Suprapubic skin (tissue), 4 donors: ENCODE measurements at regions not wholly inside any gene's neighbourhood (a gene's known extent, or its start where the extent isn't known, plus 50 kb on each side); places are given as distances from the start of the nearest gene placed in this dataset.

Source experiments
- DNase-seq, 2 donors: peaks; one replicate each; pipeline ENCODE4 v3.0.0-alpha.2; 2019; ENCODE audit warnings: low spot score in 2 of 2
- H3K27ac ChIP-seq: fragments of 200-600 bp; sonication (generic); one replicate; pipeline ENCODE4 v1.5.1; 2019
- H3K27me3 ChIP-seq: fragments of 200-600 bp; sonication (generic); one replicate; pipeline ENCODE4 v1.5.1; 2019
- H3K36me3 ChIP-seq: fragments of 200-600 bp; sonication (generic); one replicate; pipeline ENCODE4 v1.5.1; 2019
- H3K4me1 ChIP-seq: fragments of 200-600 bp; sonication (generic); one replicate; pipeline ENCODE4 v1.5.1; 2019
- H3K4me3 ChIP-seq: fragments of 200-600 bp; sonication (generic); one replicate; pipeline ENCODE4 v1.5.1; 2019; ENCODE audit warnings: mild to moderate bottlenecking
- H3K9me3 ChIP-seq: fragments of 200-600 bp; sonication (generic); one replicate; pipeline ENCODE4 v1.5.1; 2019
- EP300 ChIP-seq: sonication (generic); formaldehyde crosslinking; IDR thresholded peaks from one replicate; pipeline ENCODE4 v1.6.1; 2017; ENCODE audit warnings: antibody characterized with exemption
- POLR2A ChIP-seq, 2 donors: fragments of 450-650 bp; IDR thresholded peaks; one replicate each; pipeline ENCODE4 v1.6.1; 2017; ENCODE audit warnings: antibody characterized with exemption in 2 of 2, mild to moderate bottlenecking in 2 of 2, moderate library complexity in 2 of 2
- POLR2AphosphoS5 ChIP-seq, 3 donors: sonication (generic); formaldehyde crosslinking; IDR thresholded peaks; one replicate each; pipeline ENCODE4 v1.6.1; 2017; ENCODE audit warnings: antibody characterized with exemption in 3 of 3
- WGBS: methylation state at CpG from one replicate; pipeline ENCODE4 v1.1.5; 2018; 5-methylcytosine and 5-hydroxymethylcytosine counted together
- TF ChIP-seq, protein P1 (sequence below), 2 donors: fragments of 200-600 bp in 1 of 2; fragments of 450-650 bp in 1 of 2; sonication (generic) in 1 of 2; IDR thresholded peaks; one replicate each; pipeline ENCODE4 v1.5.1; 2016 to 2019; ENCODE audit warnings: antibody characterized with exemption in 2 of 2, mild to moderate bottlenecking in 1 of 2, moderate library complexity in 1 of 2

GRCh38 chr6:92930171-92930570, 489.2 kb downstream of the EPHA7 start:
- WGBS: 79% methylated on average over 5 of the region's 5 CpGs
- Histone ChIP-seq H3K36me3 (no peaks in the 10 kb centered on the region), H3K27me3 (no peaks in the 10 kb centered on the region), H3K4me1 (no peaks in the 10 kb centered on the region), H3K9me3 (no peaks in the 10 kb centered on the region), H3K27ac (no peak overlapping the region), H3K4me3 (no peak overlapping the region)
- no peak for DNase-seq
- no peak for TF ChIP-seq EP300
- TF ChIP-seq, protein P1, sequence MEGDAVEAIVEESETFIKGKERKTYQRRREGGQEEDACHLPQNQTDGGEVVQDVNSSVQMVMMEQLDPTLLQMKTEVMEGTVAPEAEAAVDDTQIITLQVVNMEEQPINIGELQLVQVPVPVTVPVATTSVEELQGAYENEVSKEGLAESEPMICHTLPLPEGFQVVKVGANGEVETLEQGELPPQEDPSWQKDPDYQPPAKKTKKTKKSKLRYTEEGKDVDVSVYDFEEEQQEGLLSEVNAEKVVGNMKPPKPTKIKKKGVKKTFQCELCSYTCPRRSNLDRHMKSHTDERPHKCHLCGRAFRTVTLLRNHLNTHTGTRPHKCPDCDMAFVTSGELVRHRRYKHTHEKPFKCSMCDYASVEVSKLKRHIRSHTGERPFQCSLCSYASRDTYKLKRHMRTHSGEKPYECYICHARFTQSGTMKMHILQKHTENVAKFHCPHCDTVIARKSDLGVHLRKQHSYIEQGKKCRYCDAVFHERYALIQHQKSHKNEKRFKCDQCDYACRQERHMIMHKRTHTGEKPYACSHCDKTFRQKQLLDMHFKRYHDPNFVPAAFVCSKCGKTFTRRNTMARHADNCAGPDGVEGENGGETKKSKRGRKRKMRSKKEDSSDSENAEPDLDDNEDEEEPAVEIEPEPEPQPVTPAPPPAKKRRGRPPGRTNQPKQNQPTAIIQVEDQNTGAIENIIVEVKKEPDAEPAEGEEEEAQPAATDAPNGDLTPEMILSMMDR (IDR thresholded peaks at IDR 0.05): no peak
- no peak for TF ChIP-seq POLR2A (IDR thresholded peaks at IDR 0.05)
- no peak for TF ChIP-seq POLR2AphosphoS5 (IDR thresholded peaks at IDR 0.05)

- WGBS: 59% methylated on average over 4 of the region's 5 CpGs
- H3K36me3 ChIP-seq: no peaks in the 10 kb centered on the region
- TF ChIP-seq POLR2A (IDR thresholded peaks at IDR 0.05): no peak
- TF ChIP-seq POLR2AphosphoS5 (IDR thresholded peaks at IDR 0.05): no peak
- TF ChIP-seq EP300: no peak
- TF ChIP-seq, protein P1 (IDR thresholded peaks at IDR 0.05): no peak
These were observed 497.0 kb downstream of the EPHA7 start for GRCh38 chr6:92922216-92922806.

DNA sequence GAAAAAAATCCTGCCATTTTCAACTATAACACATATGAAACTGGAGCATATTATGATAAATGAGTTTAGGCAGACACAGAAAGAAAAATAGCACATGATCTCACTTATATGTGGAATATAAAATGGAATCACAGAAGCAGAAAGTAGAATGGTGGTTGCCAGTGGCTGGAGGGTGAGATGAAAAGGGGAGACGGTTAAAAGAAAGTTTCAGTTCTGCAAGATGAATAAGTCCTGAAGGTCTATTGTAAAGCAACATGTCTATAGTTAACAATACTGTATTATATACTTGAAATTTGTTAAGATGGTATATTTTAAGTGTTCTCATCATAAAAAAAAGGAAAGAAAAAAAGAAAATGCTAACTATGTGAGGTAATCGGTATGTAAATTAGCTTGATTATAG, 503.9 kb downstream of the EPHA7 start:
- H3K27me3 ChIP-seq: no peaks in the 10 kb centered on the region
- no peak for TF ChIP-seq POLR2AphosphoS5 (IDR thresholded peaks at IDR 0.05)
- TF ChIP-seq, protein P1 (IDR thresholded peaks at IDR 0.05): no peak
- no peak for TF ChIP-seq EP300
- TF ChIP-seq POLR2A (IDR thresholded peaks at IDR 0.05): no peak
- H3K4me3 ChIP-seq: no peak overlapping the region
- H3K9me3 ChIP-seq: peaks cover 3% of the 10 kb centered on the region
- H3K36me3 ChIP-seq: no peaks in the 10 kb centered on the region
- no peak overlapping the region for H3K27ac ChIP-seq
- no peak for DNase-seq
- H3K4me1 ChIP-seq: no peaks in the 10 kb centered on the region
- 91% methylated on average over 2 of the region's 2 CpGs for WGBS

More at GRCh38 chr6:92922216-92922806, 497.0 kb downstream of the EPHA7 start:
- Histone ChIP-seq H3K27ac (no peak overlapping the region), H3K27me3 (no peaks in the 10 kb centered on the region), H3K4me3 (no peak overlapping the region), H3K9me3 (no peaks in the 10 kb centered on the region), H3K4me1 (no peaks in the 10 kb centered on the region)
- DNase-seq: no peak

- no peak overlapping the region for H3K4me3 ChIP-seq
- H3K9me3 ChIP-seq: peaks cover 3% of the 10 kb centered on the region
- WGBS: 95% methylated on average over 1 of the region's 1 CpG
- no peak overlapping the region for H3K27ac ChIP-seq
- no peaks in the 10 kb centered on the region for H3K27me3 ChIP-seq
- H3K4me1 ChIP-seq: no peaks in the 10 kb centered on the region
- no peaks in the 10 kb centered on the region for H3K36me3 ChIP-seq
- TF ChIP-seq, protein P1 (IDR thresholded peaks at IDR 0.05): no peak
- TF ChIP-seq POLR2AphosphoS5 (IDR thresholded peaks at IDR 0.05) (no peak), EP300 (no peak)
- no peak for DNase-seq
These were observed 508.1 kb downstream of the EPHA7 start for GRCh38 chr6:92911301-92911700.

DNA sequence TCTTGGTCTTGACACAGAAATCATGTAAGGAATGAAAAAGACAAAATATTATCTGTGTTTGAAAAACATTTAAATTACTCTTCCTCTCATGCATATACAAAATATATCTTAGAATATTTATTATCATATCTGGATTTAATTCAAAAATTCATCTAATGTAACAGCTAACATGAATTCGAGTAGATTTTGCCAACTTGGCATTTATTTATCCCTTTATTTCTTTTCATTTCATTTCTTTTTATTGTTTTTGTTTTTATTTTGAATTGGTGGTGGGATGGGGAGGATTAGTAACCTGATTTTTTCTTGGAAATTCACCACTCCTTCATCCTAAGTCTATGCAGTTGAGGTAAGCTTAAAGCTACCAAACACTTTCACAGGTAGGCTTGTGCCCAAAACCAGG, 508.7 kb downstream of the EPHA7 start:
- Histone ChIP-seq H3K36me3 (no peaks in the 10 kb centered on the region), H3K27ac (no peak overlapping the region), H3K4me1 (no peaks in the 10 kb centered on the region), H3K27me3 (no peaks in the 10 kb centered on the region), H3K9me3 (peaks cover 3% of the 10 kb centered on the region), H3K4me3 (no peak overlapping the region)
- 85% methylated on average over 1 of the region's 1 CpG for WGBS
- TF ChIP-seq POLR2AphosphoS5 (IDR thresholded peaks at IDR 0.05) (no peak), EP300 (no peak), POLR2A (IDR thresholded peaks at IDR 0.05) (no peak)
- TF ChIP-seq, protein P1 (IDR thresholded peaks at IDR 0.05): no peak
- no peak for DNase-seq
